ENCODE measurements at regions not wholly inside any gene's neighbourhood (a gene's known extent, or its start where the extent isn't known, plus 50 kb on each side); places are given as distances from the start of the nearest gene placed in this dataset.

- no peak for DNase-seq
These were observed 107.7 kb upstream of the CADPS start for GRCh38 chr3:62982795-62983455.

GRCh38 chr3:62986061-62986460, 110.8 kb upstream of the CADPS start:
- DNase-seq: no peak

- no peak for DNase-seq
These were observed 112.5 kb upstream of the CADPS start for GRCh38 chr3:62987721-62988120.

- DNase-seq: no peak
These were observed 115.6 kb upstream of the CADPS start for GRCh38 chr3:62990704-62991413.

- DNase-seq: no peak
These were observed 117.3 kb upstream of the CADPS start for GRCh38 chr3:62992520-62992919.

- no peak for DNase-seq
These were observed 119.9 kb upstream of the CADPS start for GRCh38 chr3:62995119-62995518.

GRCh38 chr3:62995530-62995929, 120.3 kb upstream of the CADPS start:
- no peak for DNase-seq

- DNase-seq: no peak
These were observed 122.2 kb upstream of the CADPS start for GRCh38 chr3:62997369-62997768.

- no peak for DNase-seq
These were observed 123.9 kb upstream of the CADPS start for GRCh38 chr3:62999158-62999557.

GRCh38 chr3:62999791-63000190, 124.6 kb upstream of the CADPS start:
- no peak for DNase-seq

GRCh38 chr3:63004448-63004847, 129.2 kb upstream of the CADPS start:
- DNase-seq: no peak

- no peak for DNase-seq
These were observed 140.5 kb upstream of the CADPS start for GRCh38 chr3:63015614-63016309.

- no peak for DNase-seq
These were observed 146.9 kb upstream of the CADPS start for GRCh38 chr3:63022114-63022513.

- no peak for DNase-seq
These were observed 151.5 kb upstream of the CADPS start for GRCh38 chr3:63026722-63027121.

- no peak for DNase-seq
These were observed 154.1 kb upstream of the CADPS start for GRCh38 chr3:63029326-63029725.

GRCh38 chr3:63029921-63030320, 154.7 kb upstream of the CADPS start:
- DNase-seq: no peak

- no peak for DNase-seq
These were observed 155.4 kb upstream of the CADPS start for GRCh38 chr3:63030666-63031065.

- DNase-seq: peak; percentile 73
These were observed 157.7 kb upstream of the CADPS start for GRCh38 chr3:63032881-63033280.

GRCh38 chr3:63034101-63034500, 158.9 kb upstream of the CADPS start:
- peak; percentile 80 for DNase-seq

GRCh38 chr3:63037116-63037515, 161.9 kb upstream of the CADPS start:
- no peak for DNase-seq

- DNase-seq: no peak
These were observed 167.6 kb upstream of the CADPS start for GRCh38 chr3:63042833-63043232.

- peak; percentile 55 for DNase-seq
These were observed 168.4 kb upstream of the CADPS start for GRCh38 chr3:63043631-63044030.

GRCh38 chr3:63046152-63046551, 170.9 kb upstream of the CADPS start:
- DNase-seq: no peak

GRCh38 chr3:63046580-63046979, 171.4 kb upstream of the CADPS start:
- no peak for DNase-seq
